GM23248 (cell line): ENCODE measurements at regions not wholly inside any gene's neighbourhood (a gene's known extent, or its start where the extent isn't known, plus 50 kb on each side); places are given as distances from the start of the nearest gene placed in this dataset.

ENCODE experiments used
- DNase-seq: peaks from one replicate; pipeline ENCODE4 v3.0.0-alpha.2; 2015
- H2AFZ ChIP-seq: fragments of 200-600 bp; sonication (generic); 2 replicates; pipeline ENCODE4 v1.6.1; 2016; ENCODE audit warnings: antibody characterized with exemption
- H3F3A ChIP-seq: fragments of 200-600 bp; sonication (generic); 2 replicates; pipeline ENCODE4 v1.6.1; 2016; ENCODE audit warnings: mild to moderate bottlenecking, antibody characterized with exemption, mixed run types; ENCODE audit not compliant: insufficient read depth
- H3K27ac ChIP-seq: fragments of 200-600 bp; sonication (generic); 2 replicates; pipeline ENCODE4 v1.5.1; 2016; ENCODE audit warnings: mild to moderate bottlenecking
- H3K27me3 ChIP-seq: fragments of 200-600 bp; sonication (generic); replicated peaks from 2 replicates; pipeline ENCODE4 v1.6.1; 2016; ENCODE audit warnings: mild to moderate bottlenecking; ENCODE audit not compliant: insufficient read depth
- H3K36me3 ChIP-seq: fragments of 200-600 bp; sonication (generic); 2 replicates; pipeline ENCODE4 v1.6.1; 2016; ENCODE audit warnings: low read depth, mild to moderate bottlenecking
- H3K4me1 ChIP-seq: fragments of 200-600 bp; sonication (generic); 2 replicates; pipeline ENCODE4 v1.6.1; 2016; ENCODE audit warnings: mild to moderate bottlenecking; ENCODE audit not compliant: insufficient read depth
- H3K4me2 ChIP-seq: fragments of 200-600 bp; sonication (generic); one replicate; pipeline ENCODE4 v1.6.1; 2016; ENCODE audit warnings: mild to moderate bottlenecking; ENCODE audit not compliant: unreplicated experiment
- H3K4me3 ChIP-seq: fragments of 200-600 bp; sonication (generic); 2 replicates; pipeline ENCODE4 v1.5.1; 2016; ENCODE audit warnings: mild to moderate bottlenecking
- H3K79me2 ChIP-seq: fragments of 200-600 bp; sonication (generic); 2 replicates; pipeline ENCODE4 v1.6.1; 2016; ENCODE audit warnings: mild to moderate bottlenecking; ENCODE audit not compliant: insufficient read depth
- H3K9ac ChIP-seq: fragments of 200-600 bp; sonication (generic); 2 replicates; pipeline ENCODE4 v1.6.1; 2016; ENCODE audit warnings: mild to moderate bottlenecking
- H3K9me2 ChIP-seq: fragments of 200-600 bp; sonication (generic); 2 replicates; pipeline ENCODE4 v1.6.1; 2016; ENCODE audit warnings: mixed run types, mild to moderate bottlenecking, moderate library complexity; ENCODE audit not compliant: insufficient read depth
- H3K9me3 ChIP-seq: fragments of 200-600 bp; sonication (generic); one replicate; pipeline ENCODE4 v1.6.1; 2017; ENCODE audit warnings: low read depth
- H4K20me1 ChIP-seq: fragments of 200-600 bp; sonication (generic); 2 replicates; pipeline ENCODE4 v1.6.0; 2016; ENCODE audit not compliant: insufficient read depth
- EZH2 ChIP-seq: fragments of 200-600 bp; sonication (generic); IDR thresholded peaks from 2 replicates; pipeline ENCODE4 v1.6.1; 2018; ENCODE audit warnings: antibody characterized with exemption, mild to moderate bottlenecking; ENCODE audit not compliant: insufficient read depth, poor library complexity, severe bottlenecking
- EZH2phosphoT487 ChIP-seq: fragments of 200-600 bp; sonication (generic); IDR thresholded peaks from 2 replicates; pipeline ENCODE4 v1.6.1; 2018; ENCODE audit warnings: antibody characterized with exemption, moderate library complexity, mild to moderate bottlenecking, low read depth; ENCODE audit not compliant: insufficient read depth
- WGBS, 2 experiments: methylation state at CpG; one replicate each; pipeline ENCODE4 v1.1.6; 2015 to 2017; ENCODE audit warnings: low lambda C conversion rate in 2 of 2, low coverage in 1 of 2; ENCODE audit errors: missing lambda C conversion rate in 2 of 2; 5-methylcytosine and 5-hydroxymethylcytosine counted together
- in situ Hi-C: fragments of 300-500 bp; cut with MboI; formaldehyde crosslinking; loops from 2 replicates; pipeline ENCODE4 v1.15.0; 2020

DNA sequence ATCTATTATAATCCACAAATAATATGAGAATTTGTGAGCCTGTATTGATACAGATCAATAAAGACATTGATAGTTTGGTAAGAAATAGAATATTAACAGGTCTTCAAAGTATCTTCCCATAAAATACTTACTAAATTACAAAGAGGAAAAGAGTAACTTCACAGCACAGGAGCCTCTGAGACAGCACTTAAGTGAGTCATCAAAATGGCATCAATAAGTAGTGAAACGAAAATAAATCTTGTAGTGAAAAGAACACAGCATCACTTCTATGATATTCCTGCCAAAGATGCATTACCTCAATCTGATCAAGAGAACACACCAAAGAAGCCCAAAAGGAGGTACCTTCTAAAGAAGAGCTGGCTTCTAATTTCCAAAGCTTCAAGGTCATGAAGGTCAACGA lies 116.4 kb downstream of the CBLN2 start:
- Histone ChIP-seq H3K79me2 (no peaks in the 10 kb centered on the region), H2AFZ (no peak overlapping the region), H3K9me3 (no peaks in the 10 kb centered on the region), H3F3A (no peaks in the 10 kb centered on the region), H3K27me3 (no peaks in the 10 kb centered on the region), H3K9me2 (no peaks in the 10 kb centered on the region), H3K4me3 (no peak overlapping the region), H4K20me1 (no peaks in the 10 kb centered on the region), H3K9ac (no peak overlapping the region), H3K36me3 (no peaks in the 10 kb centered on the region), H3K4me1 (no peaks in the 10 kb centered on the region), H3K27ac (no peak overlapping the region), H3K4me2 (no peak overlapping the region)
- DNase-seq = peak; percentile 0
- TF ChIP-seq EZH2phosphoT487 (no peak), EZH2 (no peak)
- WGBS, 2 experiments = 12 to 14% methylated on average over 2 of the region's 2 CpGs
- in situ Hi-C loops = no loop called here

DNA sequence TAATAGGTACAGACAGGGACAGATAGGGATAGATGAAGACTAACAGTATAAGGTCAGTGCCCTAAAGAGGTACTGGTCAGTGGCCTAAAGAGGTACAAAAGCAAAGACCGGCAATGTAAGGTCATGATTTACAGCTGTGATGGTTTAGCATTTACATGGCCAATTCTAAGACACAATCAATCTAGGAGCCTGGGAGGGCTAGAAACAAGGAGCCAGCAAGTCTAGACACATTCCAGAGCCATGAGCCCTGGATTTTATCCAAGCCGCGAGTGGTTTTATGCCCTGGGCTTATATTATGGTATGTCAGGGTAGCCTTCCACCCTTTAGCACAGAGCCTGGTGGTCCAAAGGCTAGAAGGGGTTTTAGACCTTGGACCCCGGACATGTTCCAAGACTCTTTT lies 124.2 kb downstream of the CBLN2 start:
- Histone ChIP-seq H2AFZ (no peak overlapping the region), H3F3A (no peaks in the 10 kb centered on the region), H3K4me1 (no peaks in the 10 kb centered on the region), H3K4me2 (no peak overlapping the region), H3K9ac (no peak overlapping the region), H3K4me3 (no peak overlapping the region), H3K27me3 (no peaks in the 10 kb centered on the region), H3K27ac (no peak overlapping the region), H3K36me3 (no peaks in the 10 kb centered on the region), H3K79me2 (no peaks in the 10 kb centered on the region), H3K9me2 (no peaks in the 10 kb centered on the region), H4K20me1 (no peaks in the 10 kb centered on the region), H3K9me3 (no peaks in the 10 kb centered on the region)
- 20 to 21% methylated on average over 4 of the region's 4 CpGs for WGBS, 2 experiments
- in situ Hi-C loops = no loop called here
- DNase-seq = no peak
- TF ChIP-seq EZH2 = no peak
- no peak for TF ChIP-seq EZH2phosphoT487

DNA sequence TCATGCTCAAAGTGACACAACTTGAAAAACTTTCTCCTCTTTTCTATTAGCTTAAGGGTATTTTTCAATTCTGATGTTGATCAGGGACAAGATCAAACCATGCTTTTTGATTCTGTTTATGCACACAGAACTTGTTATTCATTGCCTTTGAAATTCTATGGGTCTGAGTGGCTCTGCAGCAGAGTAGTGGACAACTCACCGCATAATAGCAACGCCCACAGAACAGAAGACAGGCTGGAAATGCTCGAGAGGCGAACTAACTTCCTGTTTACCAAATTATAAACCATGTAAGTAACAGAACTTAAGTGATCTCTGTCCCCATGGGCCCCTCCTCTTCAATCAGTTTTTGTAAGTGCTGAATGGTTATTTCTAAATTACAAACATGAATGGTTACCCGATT lies 131.2 kb downstream of the CBLN2 start:
- Histone ChIP-seq H3K9me3 (no peaks in the 10 kb centered on the region), H3K36me3 (no peaks in the 10 kb centered on the region), H3K9me2 (no peaks in the 10 kb centered on the region), H2AFZ (no peak overlapping the region), H3K27ac (no peak overlapping the region), H3K4me1 (no peaks in the 10 kb centered on the region), H3K9ac (no peak overlapping the region), H3K79me2 (no peaks in the 10 kb centered on the region), H4K20me1 (no peaks in the 10 kb centered on the region), H3K27me3 (no peaks in the 10 kb centered on the region), H3K4me3 (no peak overlapping the region), H3F3A (no peaks in the 10 kb centered on the region), H3K4me2 (no peak overlapping the region)
- TF ChIP-seq EZH2phosphoT487 = no peak
- DNase-seq = no peak
- in situ Hi-C loops = no loop called here
- WGBS, 2 experiments = 1 to 3% methylated on average over 5 of the region's 5 CpGs

DNA sequence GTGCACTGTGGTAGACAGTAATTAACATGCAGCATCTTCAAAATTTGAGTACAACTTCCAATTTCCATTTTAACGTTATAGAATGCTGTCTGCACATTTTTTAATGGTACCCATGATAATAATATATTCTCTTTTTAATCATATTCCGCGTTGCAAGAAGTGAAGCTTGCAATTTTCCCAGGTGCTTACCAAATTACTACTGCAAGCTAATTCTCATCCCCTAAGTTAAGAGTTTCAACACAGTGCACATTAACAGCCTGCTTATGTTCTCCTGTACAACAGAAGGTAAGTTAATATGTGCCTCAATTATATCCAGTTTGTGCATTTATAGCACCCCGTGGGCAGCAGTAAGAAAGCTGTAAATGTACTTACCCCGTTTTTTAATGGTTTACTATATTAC lies 132.9 kb downstream of the CBLN2 start:
- Histone ChIP-seq H3F3A (no peaks in the 10 kb centered on the region), H3K4me1 (no peaks in the 10 kb centered on the region), H3K27me3 (no peaks in the 10 kb centered on the region), H3K9ac (no peak overlapping the region), H3K36me3 (no peaks in the 10 kb centered on the region), H3K79me2 (no peaks in the 10 kb centered on the region), H2AFZ (no peak overlapping the region), H4K20me1 (no peaks in the 10 kb centered on the region), H3K27ac (no peak overlapping the region), H3K9me2 (no peaks in the 10 kb centered on the region), H3K4me2 (no peak overlapping the region), H3K9me3 (no peaks in the 10 kb centered on the region), H3K4me3 (no peak overlapping the region)
- TF ChIP-seq EZH2phosphoT487 (no peak), EZH2 (no peak)
- DNase-seq = no peak
- in situ Hi-C loops = no loop called here
- WGBS, 2 experiments = 18 to 19% methylated on average over 5 of the region's 5 CpGs

DNA sequence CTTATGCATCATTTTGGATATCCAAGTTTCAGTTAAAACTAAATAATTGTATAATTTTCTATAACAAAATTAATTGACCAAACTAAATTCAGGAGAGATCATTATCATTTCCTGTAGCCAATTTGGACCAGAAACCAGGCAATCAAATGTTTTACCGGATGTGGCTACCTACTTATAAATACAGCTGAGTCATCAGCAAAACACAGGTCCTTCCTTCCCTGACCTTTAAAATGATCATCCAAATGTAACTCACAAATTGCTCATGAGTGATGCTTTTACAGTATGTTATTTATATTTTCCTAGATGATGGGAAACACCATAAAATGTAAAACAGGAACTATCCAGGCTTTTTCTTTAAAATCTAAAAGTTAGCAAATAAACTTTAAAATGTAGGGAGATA lies 133.7 kb downstream of the CBLN2 start:
- DNase-seq = no peak

More for the DNA sequence above, 133.7 kb downstream of the CBLN2 start:
- H3K79me2 ChIP-seq = no peaks in the 10 kb centered on the region
- no peaks in the 10 kb centered on the region for H3K4me1 ChIP-seq
- H3K36me3 ChIP-seq = no peaks in the 10 kb centered on the region
- H3K27me3 ChIP-seq = no peaks in the 10 kb centered on the region
- no peaks in the 10 kb centered on the region for H3K9me3 ChIP-seq
- no peak overlapping the region for H3K9ac ChIP-seq
- H4K20me1 ChIP-seq = no peaks in the 10 kb centered on the region
- no peak overlapping the region for H3K4me2 ChIP-seq
- in situ Hi-C loops = no loop called here
- no peak overlapping the region for H2AFZ ChIP-seq
- no peaks in the 10 kb centered on the region for H3K9me2 ChIP-seq
- no peaks in the 10 kb centered on the region for H3F3A ChIP-seq
- H3K27ac ChIP-seq = no peak overlapping the region
- WGBS, 2 experiments = 41 to 48% methylated on average over 1 of the region's 1 CpG
- TF ChIP-seq EZH2phosphoT487 (no peak), EZH2 (no peak)
- no peak overlapping the region for H3K4me3 ChIP-seq
